ENCODE measurements at regions not wholly inside any gene's neighbourhood (a gene's known extent, or its start where the extent isn't known, plus 50 kb on each side); places are given as distances from the start of the nearest gene placed in this dataset.
"Not testable (repeated sequence)": the region's sequence is repeated elsewhere in the genome, so short reads cannot be mapped to it uniquely, and the experiment has no call there.

- Histone ChIP-seq H3K9me3 (ENCODE audit: control insufficient read depth, insufficient read depth, low read length) (no peaks in the 10 kb centered on the region), H3K4me3 (ENCODE audit: low read depth, low read length) (no peak overlapping the region), H3K9ac (ENCODE audit: low read depth, low read length) (no peak overlapping the region), H3K36me3 (ENCODE audit: control insufficient read depth, insufficient read depth, low read length) (no peaks in the 10 kb centered on the region), H3K27me3 (ENCODE audit: control insufficient read depth, insufficient read depth, low read length) (no peaks in the 10 kb centered on the region), H3K4me1 (ENCODE audit: control insufficient read depth, insufficient read depth, low read length) (no peaks in the 10 kb centered on the region)
Measured at GRCh38 chr6:85866370-85866730, 223.7 kb upstream of the SYNCRIP start.

- Histone ChIP-seq H3K27me3 (ENCODE audit: control insufficient read depth, insufficient read depth, low read length) (no peaks in the 10 kb centered on the region), H3K4me3 (ENCODE audit: low read depth, low read length) (no peak overlapping the region), H3K9me3 (ENCODE audit: control insufficient read depth, insufficient read depth, low read length) (no peaks in the 10 kb centered on the region), H3K4me1 (ENCODE audit: control insufficient read depth, insufficient read depth, low read length) (no peaks in the 10 kb centered on the region), H3K9ac (ENCODE audit: low read depth, low read length) (no peak overlapping the region), H3K36me3 (ENCODE audit: control insufficient read depth, insufficient read depth, low read length) (no peaks in the 10 kb centered on the region)
Measured at GRCh38 chr6:85865420-85866369, 223.0 kb upstream of the SYNCRIP start.

GRCh38 chr6:85864453-85865401 lies 222.0 kb upstream of the SYNCRIP start:
- no peaks in the 10 kb centered on the region for H3K27me3 ChIP-seq (ENCODE audit: control insufficient read depth, insufficient read depth, low read length)
- H3K9me3 ChIP-seq (ENCODE audit: control insufficient read depth, insufficient read depth, low read length) = no peaks in the 10 kb centered on the region
- no peak overlapping the region for H3K4me3 ChIP-seq (ENCODE audit: low read depth, low read length)
- no peak overlapping the region for H3K9ac ChIP-seq (ENCODE audit: low read depth, low read length)
- no peaks in the 10 kb centered on the region for H3K4me1 ChIP-seq (ENCODE audit: control insufficient read depth, insufficient read depth, low read length)
- no peaks in the 10 kb centered on the region for H3K36me3 ChIP-seq (ENCODE audit: control insufficient read depth, insufficient read depth, low read length)

GRCh38 chr6:85856235-85856634 lies 213.5 kb upstream of the SYNCRIP start:
- Histone ChIP-seq H3K9ac (ENCODE audit: low read depth, low read length) (no peak overlapping the region), H3K4me3 (ENCODE audit: low read depth, low read length) (no peak overlapping the region), H3K36me3 (ENCODE audit: control insufficient read depth, insufficient read depth, low read length) (no peaks in the 10 kb centered on the region), H3K9me3 (ENCODE audit: control insufficient read depth, insufficient read depth, low read length) (no peaks in the 10 kb centered on the region), H3K27me3 (ENCODE audit: control insufficient read depth, insufficient read depth, low read length) (no peaks in the 10 kb centered on the region), H3K4me1 (ENCODE audit: control insufficient read depth, insufficient read depth, low read length) (no peaks in the 10 kb centered on the region)

- H3K4me1 ChIP-seq (ENCODE audit: control insufficient read depth, insufficient read depth, low read length); H3K36me3 ChIP-seq (ENCODE audit: control insufficient read depth, insufficient read depth, low read length); H3K9me3 ChIP-seq (ENCODE audit: control insufficient read depth, insufficient read depth, low read length); H3K27me3 ChIP-seq (ENCODE audit: control insufficient read depth, insufficient read depth, low read length); H3K4me3 ChIP-seq (ENCODE audit: low read depth, low read length); H3K9ac ChIP-seq (ENCODE audit: low read depth, low read length): not testable (repeated sequence)
Measured at GRCh38 chr6:85838351-85839119, 195.8 kb upstream of the SYNCRIP start.

GRCh38 chr6:85828973-85829372 lies 186.3 kb upstream of the SYNCRIP start:
- Histone ChIP-seq H3K27me3 (ENCODE audit: control insufficient read depth, insufficient read depth, low read length) (no peaks in the 10 kb centered on the region), H3K4me3 (ENCODE audit: low read depth, low read length) (no peak overlapping the region), H3K9ac (ENCODE audit: low read depth, low read length) (no peak overlapping the region), H3K36me3 (ENCODE audit: control insufficient read depth, insufficient read depth, low read length) (no peaks in the 10 kb centered on the region), H3K4me1 (ENCODE audit: control insufficient read depth, insufficient read depth, low read length) (no peaks in the 10 kb centered on the region), H3K9me3 (ENCODE audit: control insufficient read depth, insufficient read depth, low read length) (no peaks in the 10 kb centered on the region)

- no peaks in the 10 kb centered on the region for H3K36me3 ChIP-seq (ENCODE audit: control insufficient read depth, insufficient read depth, low read length)
Measured at GRCh38 chr6:85826997-85827396, 184.3 kb upstream of the SYNCRIP start.

GRCh38 chr6:85824329-85824728 lies 181.6 kb upstream of the SYNCRIP start:
- Histone ChIP-seq H3K9me3 (ENCODE audit: control insufficient read depth, insufficient read depth, low read length) (no peaks in the 10 kb centered on the region), H3K27me3 (ENCODE audit: control insufficient read depth, insufficient read depth, low read length) (no peaks in the 10 kb centered on the region), H3K36me3 (ENCODE audit: control insufficient read depth, insufficient read depth, low read length) (no peaks in the 10 kb centered on the region), H3K4me1 (ENCODE audit: control insufficient read depth, insufficient read depth, low read length) (no peaks in the 10 kb centered on the region), H3K4me3 (ENCODE audit: low read depth, low read length) (no peak overlapping the region), H3K9ac (ENCODE audit: low read depth, low read length) (no peak overlapping the region)

More at GRCh38 chr6:85826997-85827396, 184.3 kb upstream of the SYNCRIP start:
- no peak overlapping the region for H3K9ac ChIP-seq (ENCODE audit: low read depth, low read length)
- H3K4me1 ChIP-seq (ENCODE audit: control insufficient read depth, insufficient read depth, low read length) = no peaks in the 10 kb centered on the region
- no peaks in the 10 kb centered on the region for H3K27me3 ChIP-seq (ENCODE audit: control insufficient read depth, insufficient read depth, low read length)
- no peak overlapping the region for H3K4me3 ChIP-seq (ENCODE audit: low read depth, low read length)
- no peaks in the 10 kb centered on the region for H3K9me3 ChIP-seq (ENCODE audit: control insufficient read depth, insufficient read depth, low read length)

- no peak overlapping the region for H3K9ac ChIP-seq (ENCODE audit: low read depth, low read length)
- no peaks in the 10 kb centered on the region for H3K27me3 ChIP-seq (ENCODE audit: control insufficient read depth, insufficient read depth, low read length)
- peaks cover 4% of the 10 kb centered on the region for H3K9me3 ChIP-seq (ENCODE audit: control insufficient read depth, insufficient read depth, low read length)
- no peaks in the 10 kb centered on the region for H3K36me3 ChIP-seq (ENCODE audit: control insufficient read depth, insufficient read depth, low read length)
- H3K4me3 ChIP-seq (ENCODE audit: low read depth, low read length) = no peak overlapping the region
- H3K4me1 ChIP-seq (ENCODE audit: control insufficient read depth, insufficient read depth, low read length) = no peaks in the 10 kb centered on the region
Measured at GRCh38 chr6:85810558-85810957, 167.9 kb upstream of the SYNCRIP start.

GRCh38 chr6:85803721-85804120 lies 161.0 kb upstream of the SYNCRIP start:
- Histone ChIP-seq H3K36me3 (ENCODE audit: control insufficient read depth, insufficient read depth, low read length) (no peaks in the 10 kb centered on the region), H3K9me3 (ENCODE audit: control insufficient read depth, insufficient read depth, low read length) (peaks cover 4% of the 10 kb centered on the region), H3K4me3 (ENCODE audit: low read depth, low read length) (no peak overlapping the region), H3K4me1 (ENCODE audit: control insufficient read depth, insufficient read depth, low read length) (no peaks in the 10 kb centered on the region), H3K27me3 (ENCODE audit: control insufficient read depth, insufficient read depth, low read length) (no peaks in the 10 kb centered on the region), H3K9ac (ENCODE audit: low read depth, low read length) (no peak overlapping the region)

GRCh38 chr6:85802162-85802561 lies 159.5 kb upstream of the SYNCRIP start:
- Histone ChIP-seq H3K4me1 (ENCODE audit: control insufficient read depth, insufficient read depth, low read length) (no peaks in the 10 kb centered on the region), H3K9me3 (ENCODE audit: control insufficient read depth, insufficient read depth, low read length) (no peaks in the 10 kb centered on the region), H3K4me3 (ENCODE audit: low read depth, low read length) (no peak overlapping the region), H3K36me3 (ENCODE audit: control insufficient read depth, insufficient read depth, low read length) (no peaks in the 10 kb centered on the region), H3K27me3 (ENCODE audit: control insufficient read depth, insufficient read depth, low read length) (no peaks in the 10 kb centered on the region), H3K9ac (ENCODE audit: low read depth, low read length) (no peak overlapping the region)
